Uterus (tissue), 3 donors: ENCODE measurements at regions not wholly inside any gene's neighbourhood (a gene's known extent, or its start where the extent isn't known, plus 50 kb on each side); places are given as distances from the start of the nearest gene placed in this dataset.

Experiments
- DNase-seq, 2 donors: peaks; one replicate each; pipeline ENCODE4 v3.0.0-alpha.2; 2019 to 2020
- H3K27ac ChIP-seq, 2 donors: fragments of 200-600 bp; sonication (generic); 1 replicate in 1 of 2; 2 replicates in 1 of 2; pipeline ENCODE4 v1.5.1; 2016 to 2018
- H3K27me3 ChIP-seq, 2 donors: fragments of 200-600 bp; sonication (generic); one replicate each; pipeline ENCODE4 v1.5.1; 2018 to 2019; ENCODE audit warnings: control low read depth in 1 of 2
- H3K36me3 ChIP-seq, 2 donors: fragments of 200-600 bp; sonication (generic); one replicate each; pipeline ENCODE4 v1.5.1; 2019; ENCODE audit warnings: control low read depth in 1 of 2
- H3K4me1 ChIP-seq, 2 donors: fragments of 200-600 bp; sonication (generic); one replicate each; pipeline ENCODE4 v1.5.1; 2018 to 2019; ENCODE audit warnings: control low read depth in 1 of 2
- H3K4me3 ChIP-seq, 2 donors: fragments of 200-600 bp; sonication (generic); 1 replicate in 1 of 2; 2 replicates in 1 of 2; pipeline ENCODE4 v1.5.1; 2018 to 2019; ENCODE audit warnings: mild to moderate bottlenecking in 1 of 2
- H3K9me3 ChIP-seq, 2 donors: fragments of 200-600 bp; sonication (generic); one replicate each; pipeline ENCODE4 v1.5.1; 2019; ENCODE audit warnings: control low read depth in 1 of 2
- CTCF ChIP-seq, 4 experiments: fragments of 200-600 bp in 2 of 4; fragments of 450-650 bp in 2 of 4; sonication (generic) in 2 of 4; IDR thresholded peaks; one replicate each; pipeline ENCODE4 v1.5.1; 2016 to 2019; ENCODE audit warnings: antibody characterized with exemption in 4 of 4, mild to moderate bottlenecking in 2 of 4, moderate library complexity in 1 of 4
- POLR2A ChIP-seq, 2 donors: fragments of 450-650 bp; IDR thresholded peaks; one replicate each; pipeline ENCODE4 v1.6.1; 2016; ENCODE audit warnings: antibody characterized with exemption in 2 of 2, mild to moderate bottlenecking in 1 of 2, moderate library complexity in 1 of 2
- intact Hi-C: fragments of 100-400 bp; cut with DNase I; formaldehyde crosslinking; loops from one replicate; pipeline ENCODE4 v1.15.1; 2023; ENCODE audit warnings: low total_unique reads
- donor health status: DM: yes; HTN: yes; CAD: no.

GRCh38 chr5:8749556-8749955, 796.3 kb downstream of the SEMA5A start:
- no peaks in the 10 kb centered on the region for H3K27me3 ChIP-seq
- H3K4me1 ChIP-seq: no peaks in the 10 kb centered on the region
- no peak overlapping the region for H3K27ac ChIP-seq
- TF ChIP-seq CTCF (IDR thresholded peaks at IDR 0.05) (no peak), POLR2A (IDR thresholded peaks at IDR 0.05) (no peak)
- intact Hi-C loops: no loop called here
- no peaks in the 10 kb centered on the region for H3K36me3 ChIP-seq
- H3K9me3 ChIP-seq: no peaks in the 10 kb centered on the region
- no peak overlapping the region for H3K4me3 ChIP-seq
- DNase-seq: no peak

- Histone ChIP-seq H3K36me3 (no peaks in the 10 kb centered on the region), H3K4me3 (no peak overlapping the region), H3K27me3 (no peaks in the 10 kb centered on the region), H3K27ac (no peak overlapping the region), H3K4me1 (no peaks in the 10 kb centered on the region), H3K9me3 (no peaks in the 10 kb centered on the region)
- intact Hi-C loops: no loop called here
- no peak for DNase-seq
- TF ChIP-seq CTCF (IDR thresholded peaks at IDR 0.05): no peak
- no peak for TF ChIP-seq POLR2A (IDR thresholded peaks at IDR 0.05)
These were observed 795.8 kb downstream of the SEMA5A start for GRCh38 chr5:8750100-8750499.

DNA sequence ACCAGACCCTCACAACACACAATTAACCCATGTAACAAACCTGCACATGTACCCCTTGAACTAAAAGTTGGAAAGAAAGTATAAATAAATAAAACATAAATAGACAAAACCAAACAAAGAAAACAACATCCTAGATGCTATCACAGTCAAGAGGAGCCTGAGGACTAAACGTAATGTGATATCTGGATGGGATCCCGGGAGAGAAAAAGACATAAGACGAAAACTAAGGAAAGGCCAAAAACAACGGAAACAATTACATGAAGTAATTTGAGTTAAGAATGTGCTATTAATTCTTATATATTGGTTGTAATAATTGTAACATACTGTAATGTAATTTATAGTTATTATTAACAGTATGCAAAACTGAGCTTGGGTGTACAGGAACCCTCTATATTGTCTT, 793.9 kb downstream of the SEMA5A start:
- Histone ChIP-seq H3K4me3 (no peak overlapping the region), H3K9me3 (no peaks in the 10 kb centered on the region), H3K27me3 (no peaks in the 10 kb centered on the region), H3K27ac (no peak overlapping the region), H3K36me3 (no peaks in the 10 kb centered on the region), H3K4me1 (no peaks in the 10 kb centered on the region)
- intact Hi-C loops: no loop called here
- TF ChIP-seq CTCF (IDR thresholded peaks at IDR 0.05) (no peak), POLR2A (IDR thresholded peaks at IDR 0.05) (no peak)
- no peak for DNase-seq

GRCh38 chr5:8752595-8752994, 793.3 kb downstream of the SEMA5A start:
- no peaks in the 10 kb centered on the region for H3K36me3 ChIP-seq
- H3K27me3 ChIP-seq: no peaks in the 10 kb centered on the region
- H3K4me1 ChIP-seq: no peaks in the 10 kb centered on the region
- no peaks in the 10 kb centered on the region for H3K9me3 ChIP-seq
- no peak for DNase-seq
- H3K4me3 ChIP-seq: no peak overlapping the region
- no peak for TF ChIP-seq POLR2A (IDR thresholded peaks at IDR 0.05)
- TF ChIP-seq CTCF (IDR thresholded peaks at IDR 0.05): no peak
- no peak overlapping the region for H3K27ac ChIP-seq
- intact Hi-C loops: no loop called here

DNA sequence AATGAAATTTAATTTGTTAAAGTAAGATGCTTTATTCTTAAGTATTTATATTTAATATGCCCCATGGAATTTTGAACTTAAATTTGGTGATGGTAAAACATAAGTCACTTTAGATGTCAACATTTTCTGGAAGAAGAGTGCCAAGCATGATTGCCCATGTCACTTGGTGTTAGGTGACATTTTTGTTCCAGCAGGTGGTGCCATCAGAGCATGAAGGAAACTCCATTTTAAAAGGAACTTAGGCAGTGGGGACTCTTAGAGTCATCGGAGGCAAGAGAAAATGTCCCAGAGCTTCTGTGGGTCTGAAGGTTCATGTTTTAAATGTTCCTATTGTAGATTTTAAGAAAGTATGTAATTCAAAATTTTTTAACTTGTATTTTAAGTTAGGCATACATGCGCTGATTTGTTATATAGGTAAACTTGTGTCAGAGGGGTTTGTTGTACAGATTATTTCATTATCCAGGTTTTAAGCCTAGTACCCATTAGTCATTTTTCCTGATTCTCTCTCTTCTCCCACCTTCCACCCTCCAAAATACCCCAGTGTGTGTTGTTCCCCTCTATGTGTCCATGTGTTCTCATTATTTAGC, 789.3 kb downstream of the SEMA5A start:
- Histone ChIP-seq H3K27ac (no peak overlapping the region), H3K27me3 (no peaks in the 10 kb centered on the region), H3K4me3 (no peak overlapping the region), H3K36me3 (no peaks in the 10 kb centered on the region), H3K9me3 (no peaks in the 10 kb centered on the region), H3K4me1 (no peaks in the 10 kb centered on the region)
- DNase-seq: no peak
- intact Hi-C loops: no loop called here
- TF ChIP-seq POLR2A (IDR thresholded peaks at IDR 0.05): no peak
- peak in 3 of 4 experiments; percentile 20 to 40 (median 28) for TF ChIP-seq CTCF (IDR thresholded peaks at IDR 0.05)
